ENCODE measurements at regions not wholly inside any gene's neighbourhood (a gene's known extent, or its start where the extent isn't known, plus 50 kb on each side); places are given as distances from the start of the nearest gene placed in this dataset.

DNA sequence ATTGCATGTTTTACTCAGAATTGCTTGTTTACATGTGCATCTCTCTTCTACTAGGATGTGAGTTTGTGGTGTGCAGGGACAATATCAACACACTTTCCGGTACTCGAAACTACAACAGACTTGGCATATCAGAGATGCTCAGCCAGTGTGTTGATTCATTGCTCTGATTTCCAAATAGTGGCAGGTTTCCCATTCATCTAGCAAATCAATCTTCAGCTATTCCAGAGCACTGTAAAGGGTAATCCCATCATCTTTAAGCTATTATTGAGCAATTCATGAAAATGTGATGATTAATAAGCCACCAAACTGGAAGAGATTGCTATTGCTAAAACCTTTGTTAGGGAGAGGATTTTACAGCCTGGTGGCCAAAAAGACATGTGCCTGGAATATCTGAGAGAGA, 574.2 kb upstream of the CPEB2 start:
- no peak overlapping the region for H3K4me3 ChIP-seq
- H3K27me3 ChIP-seq: no peaks in the 10 kb centered on the region
- TF ChIP-seq Cebpa-rat (IDR thresholded peaks at IDR 0.05): no peak
- H3K9me3 ChIP-seq (replicated peaks in 1 of 11): peaks cover 0 to 7% (median 0%) of the 10 kb centered on the region in 11 experiments; a peak in 2 of 22 replicates
- H3K4me2 ChIP-seq: no peak overlapping the region
- no peaks in the 10 kb centered on the region for H3K36me3 ChIP-seq
- H3K9ac ChIP-seq: no peak overlapping the region
- no peak overlapping the region for H3K27ac ChIP-seq
- no peaks in the 10 kb centered on the region for H3K4me1 ChIP-seq
- H4K20me1 ChIP-seq: no peaks in the 10 kb centered on the region

GRCh38 chr4:14431155-14432134, 570.8 kb upstream of the CPEB2 start:
- no peaks in the 10 kb centered on the region for H3K36me3 ChIP-seq
- no peak overlapping the region for H3K4me3 ChIP-seq
- no peak overlapping the region for H3K9ac ChIP-seq
- peaks cover 0 to 1% (median 0%) of the 10 kb centered on the region in 11 experiments; a peak in 2 of 22 replicates for H3K9me3 ChIP-seq (replicated peaks in 1 of 11)
- H3K27ac ChIP-seq: no peak overlapping the region
- no peak overlapping the region for H3K4me2 ChIP-seq
- no peaks in the 10 kb centered on the region for H4K20me1 ChIP-seq
- no peak for TF ChIP-seq Cebpa-rat (IDR thresholded peaks at IDR 0.05)
- no peaks in the 10 kb centered on the region for H3K27me3 ChIP-seq
- no peaks in the 10 kb centered on the region for H3K4me1 ChIP-seq

DNA sequence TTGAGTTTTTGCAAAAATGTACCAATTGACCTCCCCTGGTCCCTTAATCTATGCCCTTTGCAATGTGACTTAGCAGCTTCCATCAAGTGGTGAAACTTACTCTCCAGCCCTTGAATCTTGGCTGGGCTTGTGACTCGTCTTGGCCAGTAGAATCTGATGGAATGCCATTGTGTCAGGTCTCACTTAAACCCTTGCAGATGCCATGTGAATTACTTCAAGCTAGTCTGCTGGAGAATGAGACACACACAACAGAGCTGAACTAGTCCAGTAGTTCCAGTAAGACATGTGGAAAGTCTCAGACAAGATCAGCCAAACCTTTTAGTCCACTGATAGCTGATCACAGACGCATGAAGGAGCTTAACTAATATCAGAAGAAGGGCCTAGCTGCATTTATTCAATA, 567.8 kb upstream of the CPEB2 start:
- Histone ChIP-seq H4K20me1 (no peaks in the 10 kb centered on the region), H3K27me3 (no peaks in the 10 kb centered on the region), H3K9me3 (replicated peaks in 1 of 11) (no peaks in the 10 kb centered on the region), H3K4me3 (no peak overlapping the region), H3K27ac (no peak overlapping the region), H3K36me3 (no peaks in the 10 kb centered on the region), H3K4me1 (no peaks in the 10 kb centered on the region), H3K4me2 (no peak overlapping the region), H3K9ac (no peak overlapping the region)
- no peak for TF ChIP-seq Cebpa-rat (IDR thresholded peaks at IDR 0.05)

- no peak overlapping the region for H3K27ac ChIP-seq
- TF ChIP-seq Cebpa-rat (IDR thresholded peaks at IDR 0.05): no peak
- no peaks in the 10 kb centered on the region for H3K27me3 ChIP-seq
- H3K9ac ChIP-seq: no peak overlapping the region
- no peaks in the 10 kb centered on the region for H3K36me3 ChIP-seq
- H3K4me2 ChIP-seq: no peak overlapping the region
- H3K4me3 ChIP-seq: no peak overlapping the region
- no peaks in the 10 kb centered on the region for H3K9me3 ChIP-seq (replicated peaks in 1 of 11)
- no peaks in the 10 kb centered on the region for H3K4me1 ChIP-seq
- H4K20me1 ChIP-seq: no peaks in the 10 kb centered on the region
Observed at GRCh38 chr4:14434916-14435315, 567.4 kb upstream of the CPEB2 start.

- Histone ChIP-seq H3K27ac (no peak overlapping the region), H3K4me1 (peaks cover 0 to 13% (median 2%) of the 10 kb centered on the region in 10 experiments; a peak in 8 of 20 replicates), H3K4me3 (no peak overlapping the region), H3K4me2 (no peak overlapping the region), H3K9me3 (replicated peaks in 1 of 11) (peaks cover 0 to 16% (median 0%) of the 10 kb centered on the region in 11 experiments; a peak in 5 of 22 replicates), H3K27me3 (no peaks in the 10 kb centered on the region), H3K9ac (no peak overlapping the region), H3K36me3 (no peaks in the 10 kb centered on the region), H4K20me1 (no peaks in the 10 kb centered on the region)
- TF ChIP-seq Cebpa-rat (IDR thresholded peaks at IDR 0.05): no peak
Observed at GRCh38 chr4:14441561-14441960, 560.7 kb upstream of the CPEB2 start.

DNA sequence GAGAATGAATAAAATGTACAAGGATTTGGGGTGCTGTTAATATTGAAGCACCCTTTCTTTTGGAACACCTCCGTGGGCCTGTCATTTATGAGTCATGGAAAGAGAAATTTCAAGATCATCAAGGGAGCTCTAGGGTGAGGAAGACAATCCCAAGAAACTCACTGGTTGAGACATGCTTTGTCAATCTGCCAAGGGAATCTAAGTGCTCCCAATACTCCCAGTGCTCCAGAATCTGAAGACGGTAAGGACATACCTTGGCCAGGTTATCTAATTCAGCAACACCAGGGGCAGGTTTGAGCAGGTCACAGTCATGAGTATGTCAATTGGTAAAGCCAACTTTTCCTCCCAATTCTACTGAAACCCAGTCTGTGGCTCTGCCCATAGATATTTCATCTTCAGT, 556.4 kb upstream of the CPEB2 start:
- Histone ChIP-seq H3K27ac (no peak overlapping the region), H3K4me2 (peak overlapping the region in 5 of 11 experiments; percentile 19 to 55 (median 43); a peak in 8 of 22 replicates), H3K9ac (no peak overlapping the region), H3K36me3 (no peaks in the 10 kb centered on the region), H3K9me3 (replicated peaks in 1 of 11) (peaks cover 0 to 16% (median 0%) of the 10 kb centered on the region in 11 experiments; a peak in 5 of 22 replicates), H3K27me3 (no peaks in the 10 kb centered on the region), H4K20me1 (no peaks in the 10 kb centered on the region), H3K4me1 (peaks cover 0 to 17% (median 2%) of the 10 kb centered on the region in 10 experiments; a peak in 8 of 20 replicates), H3K4me3 (no peak overlapping the region)
- TF ChIP-seq Cebpa-rat (IDR thresholded peaks at IDR 0.05): no peak

DNA sequence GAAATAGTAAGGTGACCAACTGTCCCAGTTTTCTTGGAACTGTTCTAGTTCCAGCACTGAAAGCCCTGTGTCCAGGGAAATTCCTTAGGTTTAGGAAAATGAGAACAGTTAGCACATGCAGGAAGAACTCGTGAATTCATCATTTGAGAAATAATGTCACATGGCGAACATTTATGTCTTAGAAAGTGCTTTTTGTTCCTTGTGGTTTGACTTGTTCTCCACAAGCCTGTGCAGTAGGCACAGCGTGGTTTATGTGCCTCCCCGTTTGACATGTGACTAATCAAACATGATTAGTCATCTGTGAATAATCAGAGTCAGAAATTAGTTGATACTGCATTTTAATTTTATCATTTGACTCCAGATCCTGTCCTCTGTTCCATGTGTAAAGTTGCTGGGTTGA, 556.0 kb upstream of the CPEB2 start:
- Histone ChIP-seq H3K4me1 (peaks cover 0 to 17% (median 2%) of the 10 kb centered on the region in 10 experiments; a peak in 8 of 20 replicates), H3K4me3 (no peak overlapping the region), H4K20me1 (no peaks in the 10 kb centered on the region), H3K4me2 (peak overlapping the region in 5 of 11 experiments; percentile 19 to 55 (median 43); a peak in 8 of 22 replicates), H3K27me3 (no peaks in the 10 kb centered on the region), H3K36me3 (no peaks in the 10 kb centered on the region), H3K9ac (no peak overlapping the region), H3K27ac (no peak overlapping the region), H3K9me3 (replicated peaks in 1 of 11) (peaks cover 0 to 16% (median 0%) of the 10 kb centered on the region in 11 experiments; a peak in 5 of 22 replicates)
- TF ChIP-seq Cebpa-rat (IDR thresholded peaks at IDR 0.05): no peak

- Histone ChIP-seq H3K27me3 (no peaks in the 10 kb centered on the region), H3K9ac (no peak overlapping the region), H3K4me2 (peak overlapping the region in 2 of 11 experiments; percentile 49 to 55; a peak in 3 of 22 replicates), H4K20me1 (no peaks in the 10 kb centered on the region), H3K4me3 (no peak overlapping the region), H3K36me3 (no peaks in the 10 kb centered on the region), H3K27ac (no peak overlapping the region), H3K4me1 (peaks cover 0 to 17% (median 2%) of the 10 kb centered on the region in 10 experiments; a peak in 8 of 20 replicates), H3K9me3 (replicated peaks in 1 of 11) (peaks cover 0 to 16% (median 0%) of the 10 kb centered on the region in 11 experiments; a peak in 5 of 22 replicates)
- no peak for TF ChIP-seq Cebpa-rat (IDR thresholded peaks at IDR 0.05)
Observed at GRCh38 chr4:14446904-14447303, 555.4 kb upstream of the CPEB2 start.

DNA sequence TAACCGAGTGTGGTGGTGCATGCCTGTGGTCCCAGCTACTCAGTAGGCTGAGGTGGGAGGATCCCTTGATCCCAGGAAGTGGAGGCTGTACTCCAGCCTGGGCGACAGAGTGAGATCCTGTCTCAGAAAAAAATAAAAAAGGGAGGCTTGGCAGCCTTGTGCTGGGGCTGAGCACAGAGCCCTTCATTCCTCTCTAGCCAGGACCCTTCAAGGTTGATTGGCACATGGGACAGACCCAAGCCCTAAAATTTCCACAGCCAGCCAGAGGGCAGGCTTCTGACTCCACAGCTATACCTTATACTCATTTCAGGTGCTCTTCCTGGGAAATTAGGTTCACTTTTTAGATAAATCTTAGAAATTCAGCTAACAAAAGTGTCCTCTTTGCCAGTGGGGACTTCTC, 553.0 kb upstream of the CPEB2 start:
- Histone ChIP-seq H3K9me3 (replicated peaks in 1 of 11) (peaks cover 0 to 2% (median 0%) of the 10 kb centered on the region in 11 experiments; a peak in 1 of 22 replicates), H3K27ac (no peak overlapping the region)

More for the DNA sequence above, 553.0 kb upstream of the CPEB2 start:
- Histone ChIP-seq H3K9ac (no peak overlapping the region), H3K27me3 (no peaks in the 10 kb centered on the region), H3K4me1 (peaks cover 0 to 17% (median 2%) of the 10 kb centered on the region in 10 experiments; a peak in 8 of 20 replicates), H4K20me1 (no peaks in the 10 kb centered on the region), H3K4me3 (no peak overlapping the region), H3K4me2 (no peak overlapping the region), H3K36me3 (no peaks in the 10 kb centered on the region)
- no peak for TF ChIP-seq Cebpa-rat (IDR thresholded peaks at IDR 0.05)

Data from BLaER1 treated with 17β-estradiol and CSF1 and Interleukin-3, amounts not matched to agents 10 nM and 100 nM (cell line).